ENCODE measurements at regions not wholly inside any gene's neighbourhood (a gene's known extent, or its start where the extent isn't known, plus 50 kb on each side); places are given as distances from the start of the nearest gene placed in this dataset.

DNA sequence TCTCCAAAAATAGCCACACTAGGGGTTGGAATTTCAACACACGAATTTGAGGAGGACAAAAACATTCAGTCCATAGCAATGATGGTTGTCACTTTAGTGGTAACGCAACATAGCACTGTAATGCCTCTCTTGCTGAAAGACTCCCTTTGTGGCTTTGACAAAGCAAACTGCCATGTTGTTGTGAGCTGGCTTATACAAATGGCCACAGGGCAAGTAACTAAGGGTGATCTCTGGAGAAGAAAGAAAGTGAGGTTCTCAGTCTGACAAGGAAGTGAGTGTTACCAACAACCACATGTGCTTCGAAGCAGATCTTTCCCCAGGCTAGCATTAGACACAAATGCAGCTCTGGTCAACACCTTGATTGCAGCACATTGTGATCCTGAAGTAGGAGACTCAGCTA, 79.1 kb upstream of the PCDH17 start:
- TF ChIP-seq CTCF (IDR thresholded peaks at IDR 0.05 in 4 of 5, conservative IDR thresholded peaks at IDR 0.05 in 1 of 5) (no peak), POLR2A (IDR thresholded peaks at IDR 0.05) (no peak)
